ENCODE measurements at regions not wholly inside any gene's neighbourhood (a gene's known extent, or its start where the extent isn't known, plus 50 kb on each side); places are given as distances from the start of the nearest gene placed in this dataset.

DNA sequence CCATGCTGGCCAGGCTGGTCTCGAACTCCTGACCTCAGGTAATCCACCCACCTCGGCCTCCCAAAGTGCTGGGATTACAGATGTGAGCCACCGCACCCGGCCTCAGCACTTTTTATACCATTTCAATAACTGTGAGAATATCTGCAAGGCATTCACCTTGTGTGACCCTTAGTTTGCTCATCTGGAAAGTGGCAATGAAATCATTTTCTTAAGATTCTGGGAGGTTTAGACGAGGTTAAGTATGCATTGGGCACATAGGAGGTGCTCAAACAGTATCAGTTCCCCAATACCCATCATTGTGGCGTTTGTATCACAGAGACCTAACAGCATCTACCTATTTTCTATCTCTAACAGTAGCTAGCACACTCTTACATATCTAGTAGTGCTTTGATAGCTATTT, 481.9 kb upstream of the ERCC4 start:
- TF ChIP-seq EZH2 (IDR thresholded peaks at IDR 0.05; ENCODE audit: borderline replicate concordance, low read depth, low read length, severe bottlenecking), result no peak
- TF ChIP-seq, protein P1, sequence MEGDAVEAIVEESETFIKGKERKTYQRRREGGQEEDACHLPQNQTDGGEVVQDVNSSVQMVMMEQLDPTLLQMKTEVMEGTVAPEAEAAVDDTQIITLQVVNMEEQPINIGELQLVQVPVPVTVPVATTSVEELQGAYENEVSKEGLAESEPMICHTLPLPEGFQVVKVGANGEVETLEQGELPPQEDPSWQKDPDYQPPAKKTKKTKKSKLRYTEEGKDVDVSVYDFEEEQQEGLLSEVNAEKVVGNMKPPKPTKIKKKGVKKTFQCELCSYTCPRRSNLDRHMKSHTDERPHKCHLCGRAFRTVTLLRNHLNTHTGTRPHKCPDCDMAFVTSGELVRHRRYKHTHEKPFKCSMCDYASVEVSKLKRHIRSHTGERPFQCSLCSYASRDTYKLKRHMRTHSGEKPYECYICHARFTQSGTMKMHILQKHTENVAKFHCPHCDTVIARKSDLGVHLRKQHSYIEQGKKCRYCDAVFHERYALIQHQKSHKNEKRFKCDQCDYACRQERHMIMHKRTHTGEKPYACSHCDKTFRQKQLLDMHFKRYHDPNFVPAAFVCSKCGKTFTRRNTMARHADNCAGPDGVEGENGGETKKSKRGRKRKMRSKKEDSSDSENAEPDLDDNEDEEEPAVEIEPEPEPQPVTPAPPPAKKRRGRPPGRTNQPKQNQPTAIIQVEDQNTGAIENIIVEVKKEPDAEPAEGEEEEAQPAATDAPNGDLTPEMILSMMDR (IDR thresholded peaks at IDR 0.05; ENCODE audit: extremely low read depth in 1 of 2, insufficient read depth in 1 of 2, low read depth in 1 of 2, low read length in 2 of 2), result no peak
- no peak for TF ChIP-seq POLR2A (IDR thresholded peaks at IDR 0.05; ENCODE audit: low read depth, low read length)
- TF ChIP-seq POLR2AphosphoS5 (IDR thresholded peaks at IDR 0.05; ENCODE audit: insufficient read depth, low read depth, low read length), result no peak
- TF ChIP-seq, protein P2, sequence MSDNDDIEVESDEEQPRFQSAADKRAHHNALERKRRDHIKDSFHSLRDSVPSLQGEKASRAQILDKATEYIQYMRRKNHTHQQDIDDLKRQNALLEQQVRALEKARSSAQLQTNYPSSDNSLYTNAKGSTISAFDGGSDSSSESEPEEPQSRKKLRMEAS (IDR thresholded peaks at IDR 0.05; ENCODE audit: insufficient read depth, insufficient read length), result no peak
- no peak for TF ChIP-seq FOS (IDR thresholded peaks at IDR 0.05; ENCODE audit: borderline replicate concordance, insufficient read depth, low read length)

Data from endothelial cell of umbilical vein (primary cell).